HEK293 (cell line): ENCODE measurements at regions not wholly inside any gene's neighbourhood (a gene's known extent, or its start where the extent isn't known, plus 50 kb on each side); places are given as distances from the start of the nearest gene placed in this dataset.

Source experiments
- ATF2 ChIP-seq: fragments of 450-650 bp; formaldehyde crosslinking; IDR thresholded peaks from 2 replicates; pipeline ENCODE4 v1.5.1; 2016; ENCODE audit warnings: missing biosample characterization, missing genetic modification characterization, low read depth
- HOXD13 ChIP-seq: sonication (generic); formaldehyde crosslinking; IDR thresholded peaks from 2 replicates; pipeline ENCODE4 v1.8.0; 2022; ENCODE audit warnings: missing genetic modification reagents, borderline replicate concordance
- PRDM1 ChIP-seq: fragments of 450-650 bp; formaldehyde crosslinking; IDR thresholded peaks from 2 replicates; pipeline ENCODE4; 2016; ENCODE audit warnings: missing biosample characterization, missing genetic modification characterization
- TCF7L2 ChIP-seq: IDR thresholded peaks from 2 replicates; pipeline ENCODE4 v1.6.1; 2011; ENCODE audit warnings: low read depth, mild to moderate bottlenecking, inconsistent platforms, low read length, moderate library complexity, borderline replicate concordance
- ZEB2 ChIP-seq: fragments of 450-650 bp; formaldehyde crosslinking; IDR thresholded peaks from 2 replicates; pipeline ENCODE4 v1.5.1; 2016; ENCODE audit warnings: missing biosample characterization, missing genetic modification characterization
- ZNF132 ChIP-seq: fragments of 450-650 bp; formaldehyde crosslinking; IDR thresholded peaks from 2 replicates; pipeline ENCODE4 v1.5.1; 2017; ENCODE audit warnings: missing biosample characterization, missing genetic modification characterization, borderline replicate concordance
- ZNF274 ChIP-seq, 2 experiments: fragments of 200-500 bp in 1 of 2; fragments of 450-650 bp in 1 of 2; sonication (Bioruptor generic) in 1 of 2; formaldehyde crosslinking in 1 of 2; IDR thresholded peaks; 2 replicates each; pipeline versions ENCODE4 v1.5.1 to v1.6.1; 2014 to 2016; ENCODE audit warnings: borderline replicate concordance in 1 of 2, inconsistent platforms in 1 of 2, low read length in 1 of 2, missing biosample characterization in 1 of 2, missing genetic modification characterization in 1 of 2
- ZNF324 ChIP-seq: fragments of 450-650 bp; formaldehyde crosslinking; IDR thresholded peaks from 2 replicates; pipeline ENCODE4 v1.5.1; 2016; ENCODE audit warnings: missing biosample characterization, missing genetic modification characterization
- ZNF692 ChIP-seq: fragments of 450-650 bp; formaldehyde crosslinking; IDR thresholded peaks from 2 replicates; pipeline ENCODE4 v1.5.1; 2016; ENCODE audit warnings: missing biosample characterization, missing genetic modification characterization
- TF ChIP-seq, protein P1 (sequence below): fragments of 450-650 bp; formaldehyde crosslinking; IDR thresholded peaks from 2 replicates; pipeline ENCODE4 v1.5.1; 2016; ENCODE audit warnings: missing biosample characterization, missing genetic modification characterization
- TF ChIP-seq, protein P2 (sequence below): fragments of 450-650 bp; formaldehyde crosslinking; IDR thresholded peaks from 2 replicates; pipeline ENCODE4 v1.5.1; 2017; ENCODE audit warnings: missing biosample characterization, missing genetic modification characterization
- TF ChIP-seq, protein P3 (sequence below): fragments of 450-650 bp; formaldehyde crosslinking; IDR thresholded peaks from 2 replicates; pipeline ENCODE4 v1.5.1; 2016; ENCODE audit warnings: missing biosample characterization, missing genetic modification characterization
- TF ChIP-seq, protein P4 (sequence below): fragments of 450-650 bp; formaldehyde crosslinking; IDR thresholded peaks from 2 replicates; pipeline ENCODE4 v1.5.1; 2017; ENCODE audit warnings: missing biosample characterization, missing genetic modification characterization

DNA sequence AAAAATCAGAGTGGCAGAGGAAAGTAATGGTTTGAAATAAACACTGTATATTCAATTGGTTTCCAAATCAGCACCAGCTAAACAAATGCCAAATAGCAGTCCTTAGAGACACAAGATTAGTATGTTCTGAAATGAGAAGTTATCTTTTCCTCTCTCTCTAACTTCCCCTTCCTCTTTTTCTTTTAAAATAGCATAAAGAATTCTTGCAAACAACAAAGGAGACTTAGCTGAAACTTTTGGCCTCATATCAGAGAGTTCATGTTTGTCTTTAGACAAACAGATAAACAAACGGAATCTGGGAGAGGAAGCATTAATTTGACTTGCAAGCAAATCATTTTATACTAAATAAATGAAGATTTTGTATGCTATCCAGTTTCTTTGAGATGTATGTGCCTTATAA is 399.0 kb downstream of the GBA3 start:
- TF ChIP-seq, protein P1, sequence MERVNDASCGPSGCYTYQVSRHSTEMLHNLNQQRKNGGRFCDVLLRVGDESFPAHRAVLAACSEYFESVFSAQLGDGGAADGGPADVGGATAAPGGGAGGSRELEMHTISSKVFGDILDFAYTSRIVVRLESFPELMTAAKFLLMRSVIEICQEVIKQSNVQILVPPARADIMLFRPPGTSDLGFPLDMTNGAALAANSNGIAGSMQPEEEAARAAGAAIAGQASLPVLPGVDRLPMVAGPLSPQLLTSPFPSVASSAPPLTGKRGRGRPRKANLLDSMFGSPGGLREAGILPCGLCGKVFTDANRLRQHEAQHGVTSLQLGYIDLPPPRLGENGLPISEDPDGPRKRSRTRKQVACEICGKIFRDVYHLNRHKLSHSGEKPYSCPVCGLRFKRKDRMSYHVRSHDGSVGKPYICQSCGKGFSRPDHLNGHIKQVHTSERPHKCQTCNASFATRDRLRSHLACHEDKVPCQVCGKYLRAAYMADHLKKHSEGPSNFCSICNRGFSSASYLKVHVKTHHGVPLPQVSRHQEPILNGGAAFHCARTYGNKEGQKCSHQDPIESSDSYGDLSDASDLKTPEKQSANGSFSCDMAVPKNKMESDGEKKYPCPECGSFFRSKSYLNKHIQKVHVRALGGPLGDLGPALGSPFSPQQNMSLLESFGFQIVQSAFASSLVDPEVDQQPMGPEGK = no peak
- TF ChIP-seq, protein P2, sequence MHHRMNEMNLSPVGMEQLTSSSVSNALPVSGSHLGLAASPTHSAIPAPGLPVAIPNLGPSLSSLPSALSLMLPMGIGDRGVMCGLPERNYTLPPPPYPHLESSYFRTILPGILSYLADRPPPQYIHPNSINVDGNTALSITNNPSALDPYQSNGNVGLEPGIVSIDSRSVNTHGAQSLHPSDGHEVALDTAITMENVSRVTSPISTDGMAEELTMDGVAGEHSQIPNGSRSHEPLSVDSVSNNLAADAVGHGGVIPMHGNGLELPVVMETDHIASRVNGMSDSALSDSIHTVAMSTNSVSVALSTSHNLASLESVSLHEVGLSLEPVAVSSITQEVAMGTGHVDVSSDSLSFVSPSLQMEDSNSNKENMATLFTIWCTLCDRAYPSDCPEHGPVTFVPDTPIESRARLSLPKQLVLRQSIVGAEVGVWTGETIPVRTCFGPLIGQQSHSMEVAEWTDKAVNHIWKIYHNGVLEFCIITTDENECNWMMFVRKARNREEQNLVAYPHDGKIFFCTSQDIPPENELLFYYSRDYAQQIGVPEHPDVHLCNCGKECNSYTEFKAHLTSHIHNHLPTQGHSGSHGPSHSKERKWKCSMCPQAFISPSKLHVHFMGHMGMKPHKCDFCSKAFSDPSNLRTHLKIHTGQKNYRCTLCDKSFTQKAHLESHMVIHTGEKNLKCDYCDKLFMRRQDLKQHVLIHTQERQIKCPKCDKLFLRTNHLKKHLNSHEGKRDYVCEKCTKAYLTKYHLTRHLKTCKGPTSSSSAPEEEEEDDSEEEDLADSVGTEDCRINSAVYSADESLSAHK (tag by site-specific recombination) = no peak
- TF ChIP-seq, protein P3, sequence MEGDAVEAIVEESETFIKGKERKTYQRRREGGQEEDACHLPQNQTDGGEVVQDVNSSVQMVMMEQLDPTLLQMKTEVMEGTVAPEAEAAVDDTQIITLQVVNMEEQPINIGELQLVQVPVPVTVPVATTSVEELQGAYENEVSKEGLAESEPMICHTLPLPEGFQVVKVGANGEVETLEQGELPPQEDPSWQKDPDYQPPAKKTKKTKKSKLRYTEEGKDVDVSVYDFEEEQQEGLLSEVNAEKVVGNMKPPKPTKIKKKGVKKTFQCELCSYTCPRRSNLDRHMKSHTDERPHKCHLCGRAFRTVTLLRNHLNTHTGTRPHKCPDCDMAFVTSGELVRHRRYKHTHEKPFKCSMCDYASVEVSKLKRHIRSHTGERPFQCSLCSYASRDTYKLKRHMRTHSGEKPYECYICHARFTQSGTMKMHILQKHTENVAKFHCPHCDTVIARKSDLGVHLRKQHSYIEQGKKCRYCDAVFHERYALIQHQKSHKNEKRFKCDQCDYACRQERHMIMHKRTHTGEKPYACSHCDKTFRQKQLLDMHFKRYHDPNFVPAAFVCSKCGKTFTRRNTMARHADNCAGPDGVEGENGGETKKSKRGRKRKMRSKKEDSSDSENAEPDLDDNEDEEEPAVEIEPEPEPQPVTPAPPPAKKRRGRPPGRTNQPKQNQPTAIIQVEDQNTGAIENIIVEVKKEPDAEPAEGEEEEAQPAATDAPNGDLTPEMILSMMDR = no peak
- TF ChIP-seq ATF2 (tag by site-specific recombination) = no peak
- no peak for TF ChIP-seq ZNF692 (tag by site-specific recombination)
- TF ChIP-seq PRDM1 (tag by site-specific recombination) = no peak
- no peak for TF ChIP-seq ZNF274 (IDR thresholded peaks at IDR 0.05; ENCODE audit: low read length)
- TF ChIP-seq ZNF274 (tag by site-specific recombination; IDR thresholded peaks at IDR 0.05; ENCODE audit: borderline replicate concordance) = no peak
- TF ChIP-seq, protein P4, sequence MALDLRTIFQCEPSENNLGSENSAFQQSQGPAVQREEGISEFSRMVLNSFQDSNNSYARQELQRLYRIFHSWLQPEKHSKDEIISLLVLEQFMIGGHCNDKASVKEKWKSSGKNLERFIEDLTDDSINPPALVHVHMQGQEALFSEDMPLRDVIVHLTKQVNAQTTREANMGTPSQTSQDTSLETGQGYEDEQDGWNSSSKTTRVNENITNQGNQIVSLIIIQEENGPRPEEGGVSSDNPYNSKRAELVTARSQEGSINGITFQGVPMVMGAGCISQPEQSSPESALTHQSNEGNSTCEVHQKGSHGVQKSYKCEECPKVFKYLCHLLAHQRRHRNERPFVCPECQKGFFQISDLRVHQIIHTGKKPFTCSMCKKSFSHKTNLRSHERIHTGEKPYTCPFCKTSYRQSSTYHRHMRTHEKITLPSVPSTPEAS = no peak
- no peak for TF ChIP-seq ZEB2
- TF ChIP-seq HOXD13 (CRISPR knock-in tag) = no peak
- no peak for TF ChIP-seq TCF7L2
- no peak for TF ChIP-seq ZNF132 (tag by site-specific recombination)
- TF ChIP-seq ZNF324 (tag by site-specific recombination) = no peak
